ENCODE measurements at regions not wholly inside any gene's neighbourhood (a gene's known extent, or its start where the extent isn't known, plus 50 kb on each side); places are given as distances from the start of the nearest gene placed in this dataset.
"Not testable (repeated sequence)": the region's sequence is repeated elsewhere in the genome, so short reads cannot be mapped to it uniquely, and the experiment has no call there.

DNA sequence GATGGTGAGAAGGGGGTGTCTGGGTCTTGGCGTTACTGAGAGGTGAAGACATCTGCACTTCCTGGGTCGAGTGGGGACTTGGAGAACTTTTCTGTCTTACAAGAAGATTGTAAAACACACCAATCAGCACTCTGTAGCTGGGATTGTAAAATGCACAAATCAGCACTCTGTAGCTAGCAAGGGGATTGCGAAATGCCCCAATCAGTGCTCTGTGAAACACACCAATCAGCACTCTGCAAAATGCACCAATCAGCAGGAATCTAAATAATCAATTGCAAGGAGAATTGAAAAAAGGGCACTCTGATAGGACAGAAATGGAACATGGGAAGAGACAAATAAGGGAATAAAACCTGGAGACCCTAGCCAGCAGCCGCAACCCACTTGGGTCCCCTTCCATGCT is 376.1 kb upstream of the SFSWAP start:
- no peak for DNase-seq
- TF ChIP-seq, protein P1, sequence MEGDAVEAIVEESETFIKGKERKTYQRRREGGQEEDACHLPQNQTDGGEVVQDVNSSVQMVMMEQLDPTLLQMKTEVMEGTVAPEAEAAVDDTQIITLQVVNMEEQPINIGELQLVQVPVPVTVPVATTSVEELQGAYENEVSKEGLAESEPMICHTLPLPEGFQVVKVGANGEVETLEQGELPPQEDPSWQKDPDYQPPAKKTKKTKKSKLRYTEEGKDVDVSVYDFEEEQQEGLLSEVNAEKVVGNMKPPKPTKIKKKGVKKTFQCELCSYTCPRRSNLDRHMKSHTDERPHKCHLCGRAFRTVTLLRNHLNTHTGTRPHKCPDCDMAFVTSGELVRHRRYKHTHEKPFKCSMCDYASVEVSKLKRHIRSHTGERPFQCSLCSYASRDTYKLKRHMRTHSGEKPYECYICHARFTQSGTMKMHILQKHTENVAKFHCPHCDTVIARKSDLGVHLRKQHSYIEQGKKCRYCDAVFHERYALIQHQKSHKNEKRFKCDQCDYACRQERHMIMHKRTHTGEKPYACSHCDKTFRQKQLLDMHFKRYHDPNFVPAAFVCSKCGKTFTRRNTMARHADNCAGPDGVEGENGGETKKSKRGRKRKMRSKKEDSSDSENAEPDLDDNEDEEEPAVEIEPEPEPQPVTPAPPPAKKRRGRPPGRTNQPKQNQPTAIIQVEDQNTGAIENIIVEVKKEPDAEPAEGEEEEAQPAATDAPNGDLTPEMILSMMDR (IDR thresholded peaks at IDR 0.05): no peak
- TF ChIP-seq POLR2A (IDR thresholded peaks at IDR 0.05): no peak
- H3K9me3 ChIP-seq: no peaks in the 10 kb centered on the region
- H3K27ac ChIP-seq: no peak overlapping the region
- H3K36me3 ChIP-seq: no peaks in the 10 kb centered on the region
- no peaks in the 10 kb centered on the region for H3K4me1 ChIP-seq
- H3K27me3 ChIP-seq: no peaks in the 10 kb centered on the region
- no peak overlapping the region for H3K4me3 ChIP-seq

GRCh38 chr12:131335456-131335855 is 375.4 kb upstream of the SFSWAP start:
- Histone ChIP-seq H3K9me3 (no peaks in the 10 kb centered on the region), H3K4me1 (no peaks in the 10 kb centered on the region), H3K36me3 (no peaks in the 10 kb centered on the region), H3K4me3 (no peak overlapping the region), H3K27ac (no peak overlapping the region), H3K27me3 (no peaks in the 10 kb centered on the region)
- TF ChIP-seq POLR2A (IDR thresholded peaks at IDR 0.05): no peak
- DNase-seq: no peak

DNA sequence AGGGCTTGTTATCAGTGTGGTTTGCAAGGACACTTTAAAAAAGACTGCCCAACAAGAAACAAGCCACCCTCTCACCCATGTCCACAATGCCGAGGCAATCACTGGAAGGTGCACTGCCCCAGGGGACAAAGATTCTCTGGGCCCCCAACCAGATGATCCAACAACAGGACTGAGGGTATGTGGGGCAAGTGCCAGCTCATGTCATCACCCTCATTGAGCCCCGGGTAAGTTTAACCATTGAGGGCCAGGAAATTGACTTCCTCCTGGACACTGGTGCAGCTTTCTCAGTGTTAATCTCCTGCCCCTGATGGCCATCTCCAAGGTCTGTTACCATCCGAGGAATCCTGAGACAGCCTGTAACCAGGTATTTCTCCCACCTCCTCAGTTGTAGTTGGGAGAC is 373.0 kb upstream of the SFSWAP start:
- not testable (repeated sequence) for H3K36me3 ChIP-seq, H3K27me3 ChIP-seq, DNase-seq

DNA sequence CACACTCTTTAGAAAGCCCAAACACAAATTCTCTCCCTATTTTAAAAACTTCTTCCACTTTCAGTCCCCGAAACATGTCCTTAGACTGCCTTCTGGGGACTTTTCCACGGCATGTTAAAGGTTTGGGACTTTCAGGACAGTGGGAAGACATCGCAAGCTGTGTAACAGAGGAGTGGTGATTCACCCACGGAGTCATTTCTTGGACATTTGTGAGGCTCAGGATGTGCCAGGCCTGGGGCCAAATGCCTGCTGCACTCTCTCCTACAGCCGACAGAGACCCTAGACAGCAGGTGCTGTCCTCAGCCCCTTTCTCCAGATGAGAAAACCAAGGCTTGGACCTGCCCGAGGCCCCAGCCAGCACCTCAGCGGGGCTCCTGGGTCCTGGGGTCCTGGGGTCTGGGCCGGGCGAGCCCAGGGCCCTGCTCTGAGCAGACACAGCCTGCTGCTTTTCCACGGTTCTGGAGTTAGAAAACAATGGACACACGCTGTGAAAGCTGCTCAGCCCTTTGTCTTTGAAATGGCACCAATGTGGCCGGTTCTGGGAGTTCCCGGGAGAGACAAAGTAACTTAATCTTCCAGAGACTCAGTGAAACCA is 370.2 kb upstream of the SFSWAP start:
- TF ChIP-seq POLR2A (IDR thresholded peaks at IDR 0.05): no peak
- TF ChIP-seq, protein P1 (IDR thresholded peaks at IDR 0.05): no peak
- Histone ChIP-seq H3K36me3 (no peaks in the 10 kb centered on the region), H3K27ac (no peak overlapping the region), H3K4me1 (no peaks in the 10 kb centered on the region), H3K9me3 (no peaks in the 10 kb centered on the region), H3K4me3 (no peak overlapping the region), H3K27me3 (no peaks in the 10 kb centered on the region)
- no peak for DNase-seq

More for the DNA sequence above, 373.0 kb upstream of the SFSWAP start:
- H3K9me3 ChIP-seq, H3K4me3 ChIP-seq, H3K27ac ChIP-seq, H3K4me1 ChIP-seq: not testable (repeated sequence)

DNA sequence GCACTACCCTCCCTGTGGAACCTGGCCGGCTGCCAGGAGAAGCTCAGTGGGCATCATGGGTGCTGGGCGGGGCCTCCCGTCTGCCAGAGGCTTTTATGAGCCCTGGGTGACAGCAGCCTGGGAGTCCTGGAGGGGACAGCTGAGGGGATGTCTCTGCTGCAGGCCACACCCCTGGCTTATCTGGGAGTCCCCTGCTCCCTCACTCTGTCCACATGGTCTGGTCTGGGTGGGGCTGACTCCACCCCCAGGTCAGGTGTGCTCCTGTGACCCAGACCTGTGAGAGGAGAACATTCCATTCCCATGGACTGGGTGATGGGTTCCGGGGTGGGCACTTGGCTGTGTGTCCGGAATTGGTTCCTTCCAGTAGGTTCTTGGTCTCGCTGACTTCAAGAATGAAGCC is 369.3 kb upstream of the SFSWAP start:
- H3K9me3 ChIP-seq, DNase-seq, H3K27ac ChIP-seq, H3K4me1 ChIP-seq, H3K4me3 ChIP-seq, H3K36me3 ChIP-seq, H3K27me3 ChIP-seq: not testable (repeated sequence)

DNA sequence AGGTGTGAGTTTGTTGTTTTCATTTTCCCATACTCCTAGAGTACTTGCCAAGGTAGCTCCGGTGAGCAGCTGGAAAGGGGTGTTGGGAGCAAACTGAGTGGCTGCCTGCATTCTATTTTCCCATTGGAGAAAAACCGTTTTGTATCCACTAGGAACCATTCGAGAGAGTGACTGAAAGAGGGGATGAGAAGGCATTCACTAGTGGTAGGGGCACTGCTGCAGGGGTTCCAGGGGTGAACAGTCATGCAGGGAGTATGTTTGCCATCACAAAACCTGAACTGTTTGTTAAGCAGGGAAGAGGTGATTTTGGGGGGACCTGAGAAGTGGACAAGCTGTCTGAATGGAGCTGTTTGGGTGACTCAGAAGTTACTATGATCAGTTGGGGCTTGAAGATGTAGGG is 367.5 kb upstream of the SFSWAP start:
- not testable (repeated sequence) for H3K9me3 ChIP-seq, H3K4me3 ChIP-seq, H3K4me1 ChIP-seq, DNase-seq, H3K27me3 ChIP-seq, H3K36me3 ChIP-seq, H3K27ac ChIP-seq

- not testable (repeated sequence) for H3K4me1 ChIP-seq, H3K4me3 ChIP-seq, H3K36me3 ChIP-seq, H3K27me3 ChIP-seq, DNase-seq, H3K27ac ChIP-seq, H3K9me3 ChIP-seq
These were observed 366.0 kb upstream of the SFSWAP start for GRCh38 chr12:131344715-131345520.

- no peaks in the 10 kb centered on the region for H3K4me1 ChIP-seq
- H3K27ac ChIP-seq: no peak overlapping the region
- TF ChIP-seq, protein P1 (IDR thresholded peaks at IDR 0.05): no peak
- no peak for TF ChIP-seq POLR2A (IDR thresholded peaks at IDR 0.05)
- H3K9me3 ChIP-seq: no peaks in the 10 kb centered on the region
- no peaks in the 10 kb centered on the region for H3K36me3 ChIP-seq
- no peaks in the 10 kb centered on the region for H3K27me3 ChIP-seq
- no peak overlapping the region for H3K4me3 ChIP-seq
- DNase-seq: no peak
These were observed 365.1 kb upstream of the SFSWAP start for GRCh38 chr12:131345521-131346436.
